ENCODE measurements at regions not wholly inside any gene's neighbourhood (a gene's known extent, or its start where the extent isn't known, plus 50 kb on each side); places are given as distances from the start of the nearest gene placed in this dataset.

DNA sequence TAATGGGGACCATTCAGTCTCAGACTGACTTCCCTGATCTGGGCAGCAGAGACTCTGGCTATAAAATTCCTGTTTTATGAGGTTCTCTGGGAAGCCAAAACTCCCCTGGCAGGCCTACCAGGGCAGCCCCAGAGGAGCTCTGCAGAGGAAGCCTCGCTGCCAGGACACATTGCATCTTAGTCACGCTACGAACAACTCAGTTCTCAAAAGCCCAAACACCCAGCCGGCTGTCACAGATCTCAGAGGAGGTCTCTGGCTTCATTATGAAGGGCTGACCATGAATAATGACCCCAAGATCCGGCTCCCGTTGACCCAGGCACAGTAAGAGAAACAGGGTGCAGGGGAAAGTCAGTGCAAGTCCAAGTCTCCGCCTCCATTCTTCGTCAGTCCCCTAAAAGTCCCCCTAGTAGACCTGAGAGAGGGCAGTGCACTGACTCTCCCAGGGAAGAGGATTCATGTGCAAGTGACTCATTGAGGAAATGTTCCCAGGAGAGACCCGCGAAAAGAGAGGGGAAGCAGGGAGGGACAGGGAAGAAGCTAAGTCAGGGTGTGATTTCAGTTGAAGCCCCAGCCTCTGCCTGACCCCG is 212.3 kb downstream of the CYP26B1 start:
- FAIRE-seq: no peak
- 18% methylated on average over 11 of the region's 11 CpGs for WGBS (ENCODE audit: insufficient coverage, low coverage, missing lambda C conversion rate)
- in situ Hi-C loops (cut with MboI) (no loop called here), intact Hi-C loops (cut with micrococcal nuclease) (no loop called here)
- H3K4me2 ChIP-seq (ENCODE audit: insufficient read depth, low read length): no peak overlapping the region
- H3K9me3 ChIP-seq (replicated peaks; ENCODE audit: control insufficient read depth, insufficient read depth, low read depth, low read length): no peaks in the 10 kb centered on the region
- no peak overlapping the region for H3K9ac ChIP-seq (ENCODE audit: insufficient read depth in 1 of 2, low read depth in 2 of 2, low read length in 2 of 2)
- ChIA-PET CTCF (ENCODE audit: low intra/inter-chr PET ratio) (no interaction called here), POLR2A (no interaction called here)
- BruUV-seq (replicated peaks): no TSS peak
- no peaks in the 10 kb centered on the region for H3K79me2 ChIP-seq (ENCODE audit: control insufficient read depth, insufficient read depth, low read length)
- no peaks in the 10 kb centered on the region for H4K20me1 ChIP-seq (replicated peaks; ENCODE audit: control insufficient read depth, insufficient read depth, low read length)
- H3K9me1 ChIP-seq (ENCODE audit: control insufficient read depth, insufficient read depth, low read length): no peaks in the 10 kb centered on the region
- H3K27ac ChIP-seq (ENCODE audit: extremely low read depth, low read depth, low read length): no peak overlapping the region
- peaks cover 0 to 8% of the 10 kb centered on the region in 2 experiments; a peak in 3 of 5 replicates for H3K4me1 ChIP-seq (replicated peaks in 1 of 2; ENCODE audit: control insufficient read depth in 2 of 2, insufficient read depth in 2 of 2, low read length in 2 of 2)
- H3K4me3 ChIP-seq: no peak overlapping the region
- ATAC-seq: no peak; the same call in 2 of the 3 replicates
- H2AFZ ChIP-seq (ENCODE audit: low read depth, low read length): no peak overlapping the region
- DNase-seq (ENCODE audit: extremely low read depth in 1 of 4, low spot score in 3 of 4): peak in 3 of 4 experiments; percentile 2 to 3 (median 3)
- H3K27me3 ChIP-seq (ENCODE audit: control insufficient read depth in 2 of 2, insufficient read depth in 2 of 2, low read length in 2 of 2): peaks cover 0 to 8% of the 10 kb centered on the region in 2 experiments; a peak in 2 of 5 replicates
- 0 out of 2 replicates have a peak, but pooled peaks have one; percentile 20 for TF ChIP-seq FOSL1 (tag; conservative IDR thresholded peaks at IDR 0.05)
- TF ChIP-seq MECOM (CRISPR knock-in tag; IDR thresholded peaks at IDR 0.05): no peak
- no peak for TF ChIP-seq ID3 (CRISPR knock-in tag; IDR thresholded peaks at IDR 0.05)
- TF ChIP-seq ID3 (tag; IDR thresholded peaks at IDR 0.05): no peak
- TF ChIP-seq, protein P1, sequence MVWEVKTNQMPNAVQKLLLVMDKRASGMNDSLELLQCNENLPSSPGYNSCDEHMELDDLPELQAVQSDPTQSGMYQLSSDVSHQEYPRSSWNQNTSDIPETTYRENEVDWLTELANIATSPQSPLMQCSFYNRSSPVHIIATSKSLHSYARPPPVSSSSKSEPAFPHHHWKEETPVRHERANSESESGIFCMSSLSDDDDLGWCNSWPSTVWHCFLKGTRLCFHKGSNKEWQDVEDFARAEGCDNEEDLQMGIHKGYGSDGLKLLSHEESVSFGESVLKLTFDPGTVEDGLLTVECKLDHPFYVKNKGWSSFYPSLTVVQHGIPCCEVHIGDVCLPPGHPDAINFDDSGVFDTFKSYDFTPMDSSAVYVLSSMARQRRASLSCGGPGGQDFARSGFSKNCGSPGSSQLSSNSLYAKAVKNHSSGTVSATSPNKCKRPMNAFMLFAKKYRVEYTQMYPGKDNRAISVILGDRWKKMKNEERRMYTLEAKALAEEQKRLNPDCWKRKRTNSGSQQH (CRISPR knock-in tag; IDR thresholded peaks at IDR 0.05): no peak
- TF ChIP-seq ZNF717 (CRISPR knock-in tag; IDR thresholded peaks at IDR 0.05): no peak
- TF ChIP-seq ZNF551 (CRISPR knock-in tag; IDR thresholded peaks at IDR 0.05): no peak
- peak; percentile 57; the same call in 1 of the 2 replicates for TF ChIP-seq L3MBTL2 (IDR thresholded peaks at IDR 0.05)
- no peaks in the 10 kb centered on the region for H3K36me3 ChIP-seq (ENCODE audit: control insufficient read depth, insufficient read depth, low read length)

All from K562 (cell line).